ENCODE measurements at regions not wholly inside any gene's neighbourhood (a gene's known extent, or its start where the extent isn't known, plus 50 kb on each side); places are given as distances from the start of the nearest gene placed in this dataset.
"Not testable (repeated sequence)": the region's sequence is repeated elsewhere in the genome, so short reads cannot be mapped to it uniquely, and the experiment has no call there.

DNA sequence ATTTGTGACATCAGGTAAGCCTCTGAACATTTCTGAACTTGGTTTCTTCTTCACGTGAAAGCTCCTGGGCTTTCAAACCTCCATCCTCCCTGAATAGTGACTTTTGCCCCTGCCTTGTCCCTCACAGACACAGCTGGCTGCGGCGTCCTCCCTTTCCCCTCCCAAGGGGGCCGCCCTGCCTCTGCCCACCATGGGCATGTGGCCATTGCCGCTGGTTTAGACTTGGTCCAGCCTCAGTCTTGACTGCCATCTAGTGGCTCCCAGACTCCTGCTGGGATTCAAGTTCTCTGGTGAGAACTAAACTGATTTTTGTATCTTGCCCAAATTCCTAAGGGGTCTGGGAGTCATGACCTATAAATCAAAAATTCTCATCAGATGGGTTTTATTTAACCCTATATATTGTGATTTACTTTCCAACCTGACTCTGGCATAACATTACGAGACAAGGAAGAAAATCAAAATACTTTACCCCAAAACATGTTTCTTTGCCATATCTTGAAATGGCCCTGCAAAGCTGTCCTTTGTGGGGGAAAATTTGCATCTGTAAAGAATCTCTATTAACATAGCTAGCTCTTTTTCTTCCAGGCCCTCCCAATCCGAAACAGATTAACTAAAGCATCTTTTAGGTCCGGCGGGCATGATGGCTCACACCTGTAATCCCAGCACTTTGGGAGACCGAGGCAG, 73.9 kb upstream of the SEC14L1 start:
- H3K4me1 ChIP-seq (ENCODE audit: control insufficient read depth, insufficient read depth, low read length); H3K9ac ChIP-seq (ENCODE audit: low read length); H3K36me3 ChIP-seq (ENCODE audit: control insufficient read depth, insufficient read depth, low read length); H3K4me3 ChIP-seq (ENCODE audit: low read depth, low read length); H3K27me3 ChIP-seq (ENCODE audit: control insufficient read depth, insufficient read depth, low read length); H3K9me3 ChIP-seq (ENCODE audit: control insufficient read depth, insufficient read depth, low read depth, low read length); H3K27ac ChIP-seq (ENCODE audit: low read depth, low read length): not testable (repeated sequence)

GRCh38 chr17:77068915-77069314, 71.9 kb upstream of the SEC14L1 start:
- no peak overlapping the region for H3K9ac ChIP-seq (ENCODE audit: low read length)

DNA sequence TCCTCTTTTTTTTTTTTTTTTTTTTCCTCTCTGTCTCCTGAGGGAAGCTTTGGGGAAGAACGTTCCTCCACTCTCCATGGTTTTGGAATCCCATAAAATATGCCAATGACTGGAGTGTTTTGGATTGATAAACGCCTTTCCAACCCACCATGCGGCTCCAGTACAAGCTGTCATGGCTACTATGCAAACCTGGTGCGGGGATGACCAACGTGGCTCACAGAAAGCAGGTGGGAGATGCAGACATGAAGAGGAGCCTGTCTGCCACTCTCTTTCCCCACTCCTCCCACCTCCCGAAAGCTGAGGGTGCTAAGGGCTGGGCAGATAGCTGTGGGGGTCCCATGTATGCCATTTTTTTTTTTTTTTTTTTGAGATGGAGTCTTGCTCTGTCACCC, 69.9 kb upstream of the SEC14L1 start:
- H3K27me3 ChIP-seq (ENCODE audit: control insufficient read depth, insufficient read depth, low read length): no peaks in the 10 kb centered on the region

More at GRCh38 chr17:77068915-77069314, 71.9 kb upstream of the SEC14L1 start:
- Histone ChIP-seq H3K4me3 (ENCODE audit: low read depth, low read length) (no peak overlapping the region), H3K4me1 (ENCODE audit: control insufficient read depth, insufficient read depth, low read length) (peaks cover 3% of the 10 kb centered on the region), H3K9me3 (ENCODE audit: control insufficient read depth, insufficient read depth, low read depth, low read length) (no peaks in the 10 kb centered on the region), H3K27ac (ENCODE audit: low read depth, low read length) (no peak overlapping the region), H3K27me3 (ENCODE audit: control insufficient read depth, insufficient read depth, low read length) (no peaks in the 10 kb centered on the region), H3K36me3 (ENCODE audit: control insufficient read depth, insufficient read depth, low read length) (no peaks in the 10 kb centered on the region)

DNA sequence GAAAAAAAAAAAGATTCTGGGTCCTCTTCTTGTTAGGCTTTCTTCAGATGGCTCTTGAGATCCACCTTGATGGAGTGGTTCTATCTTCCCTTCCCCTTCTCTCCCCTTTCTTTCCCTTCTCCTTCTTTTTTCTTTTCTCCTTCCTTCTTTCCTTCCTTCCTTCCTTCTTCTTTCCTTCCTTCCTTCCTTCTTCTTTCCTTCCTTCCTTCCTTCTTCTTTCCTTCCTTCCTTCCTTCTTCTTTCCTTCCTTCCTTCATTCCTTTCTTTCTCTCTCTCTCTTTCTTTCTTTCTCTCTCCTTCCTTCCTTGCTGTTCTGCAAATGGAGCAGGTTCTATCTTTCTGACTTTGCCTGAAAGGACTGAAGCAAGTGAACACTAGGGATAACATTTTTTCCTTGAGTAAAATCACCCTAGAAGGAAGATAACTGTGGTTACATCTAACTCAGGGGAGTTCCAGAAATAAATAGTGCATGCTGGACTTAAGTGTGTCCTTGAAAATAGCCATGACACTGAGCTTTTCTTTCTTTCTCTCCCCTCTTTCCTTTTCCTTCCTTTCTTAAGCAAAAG, 68.8 kb upstream of the SEC14L1 start:
- 0 out of 2 replicates have a peak, but pooled peaks cover 6% of the 10 kb centered on the region for H3K4me1 ChIP-seq (ENCODE audit: control insufficient read depth, insufficient read depth, low read length)
- no peaks in the 10 kb centered on the region for H3K36me3 ChIP-seq (ENCODE audit: control insufficient read depth, insufficient read depth, low read length)
- H3K27ac ChIP-seq (ENCODE audit: low read depth, low read length): no peak overlapping the region
- no peak overlapping the region for H3K9ac ChIP-seq (ENCODE audit: low read length)
- no peaks in the 10 kb centered on the region for H3K27me3 ChIP-seq (ENCODE audit: control insufficient read depth, insufficient read depth, low read length)
- no peak overlapping the region for H3K4me3 ChIP-seq (ENCODE audit: low read depth, low read length)
- no peaks in the 10 kb centered on the region for H3K9me3 ChIP-seq (ENCODE audit: control insufficient read depth, insufficient read depth, low read depth, low read length)

More for the DNA sequence above, 69.9 kb upstream of the SEC14L1 start:
- Histone ChIP-seq H3K9ac (ENCODE audit: low read length) (no peak overlapping the region), H3K27ac (ENCODE audit: low read depth, low read length) (no peak overlapping the region), H3K9me3 (ENCODE audit: control insufficient read depth, insufficient read depth, low read depth, low read length) (no peaks in the 10 kb centered on the region), H3K4me3 (ENCODE audit: low read depth, low read length) (no peak overlapping the region), H3K36me3 (ENCODE audit: control insufficient read depth, insufficient read depth, low read length) (no peaks in the 10 kb centered on the region), H3K4me1 (ENCODE audit: control insufficient read depth, insufficient read depth, low read length) (peaks cover 3% of the 10 kb centered on the region)

- Histone ChIP-seq H3K4me1 (ENCODE audit: control insufficient read depth, insufficient read depth, low read length) (0 out of 2 replicates have a peak, but pooled peaks cover 6% of the 10 kb centered on the region), H3K4me3 (ENCODE audit: low read depth, low read length) (no peak overlapping the region), H3K9ac (ENCODE audit: low read length) (no peak overlapping the region), H3K36me3 (ENCODE audit: control insufficient read depth, insufficient read depth, low read length) (no peaks in the 10 kb centered on the region), H3K9me3 (ENCODE audit: control insufficient read depth, insufficient read depth, low read depth, low read length) (no peaks in the 10 kb centered on the region), H3K27ac (ENCODE audit: low read depth, low read length) (no peak overlapping the region), H3K27me3 (ENCODE audit: control insufficient read depth, insufficient read depth, low read length) (no peaks in the 10 kb centered on the region)
Measured at GRCh38 chr17:77072670-77073069, 68.1 kb upstream of the SEC14L1 start.

GRCh38 chr17:77074681-77075080, 66.1 kb upstream of the SEC14L1 start:
- Histone ChIP-seq H3K4me1 (ENCODE audit: control insufficient read depth, insufficient read depth, low read length) (0 out of 2 replicates have a peak, but pooled peaks cover 6% of the 10 kb centered on the region), H3K36me3 (ENCODE audit: control insufficient read depth, insufficient read depth, low read length) (no peaks in the 10 kb centered on the region), H3K9ac (ENCODE audit: low read length) (no peak overlapping the region), H3K27me3 (ENCODE audit: control insufficient read depth, insufficient read depth, low read length) (no peaks in the 10 kb centered on the region), H3K27ac (ENCODE audit: low read depth, low read length) (no peak overlapping the region), H3K9me3 (ENCODE audit: control insufficient read depth, insufficient read depth, low read depth, low read length) (no peaks in the 10 kb centered on the region), H3K4me3 (ENCODE audit: low read depth, low read length) (no peak overlapping the region)

- no peaks in the 10 kb centered on the region for H3K36me3 ChIP-seq (ENCODE audit: control insufficient read depth, insufficient read depth, low read length)
- H3K9me3 ChIP-seq (ENCODE audit: control insufficient read depth, insufficient read depth, low read depth, low read length): no peaks in the 10 kb centered on the region
- 0 out of 2 replicates have a peak, but pooled peaks cover 6% of the 10 kb centered on the region for H3K4me1 ChIP-seq (ENCODE audit: control insufficient read depth, insufficient read depth, low read length)
- H3K27me3 ChIP-seq (ENCODE audit: control insufficient read depth, insufficient read depth, low read length): no peaks in the 10 kb centered on the region
- H3K27ac ChIP-seq (ENCODE audit: low read depth, low read length): no peak overlapping the region
- H3K9ac ChIP-seq (ENCODE audit: low read length): no peak overlapping the region
- no peak overlapping the region for H3K4me3 ChIP-seq (ENCODE audit: low read depth, low read length)
Measured at GRCh38 chr17:77076124-77076830, 64.5 kb upstream of the SEC14L1 start.

DNA sequence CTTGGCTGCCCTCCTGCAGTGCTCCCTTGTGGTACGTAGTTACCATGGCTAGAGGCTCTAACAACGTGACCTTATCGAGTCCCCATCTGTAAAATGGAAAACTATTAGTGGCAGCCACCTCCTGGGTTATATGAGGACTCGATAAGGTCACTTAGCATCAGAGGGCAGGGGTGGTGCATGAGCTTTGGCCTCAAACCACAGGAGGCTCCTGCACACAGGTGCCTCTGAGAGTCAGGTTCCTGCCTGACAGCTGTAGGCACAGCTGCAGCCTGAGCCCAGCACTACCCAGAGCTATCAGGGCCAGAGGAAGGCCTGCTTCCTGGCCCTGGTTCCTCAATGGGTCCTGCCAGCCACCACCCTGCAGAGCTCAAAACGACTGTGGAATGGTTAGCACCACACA, 57.2 kb upstream of the SEC14L1 start:
- Histone ChIP-seq H3K9ac (ENCODE audit: low read length) (no peak overlapping the region), H3K4me1 (ENCODE audit: control insufficient read depth, insufficient read depth, low read length) (peaks cover 7% of the 10 kb centered on the region; the same call in 1 of the 2 replicates)

DNA sequence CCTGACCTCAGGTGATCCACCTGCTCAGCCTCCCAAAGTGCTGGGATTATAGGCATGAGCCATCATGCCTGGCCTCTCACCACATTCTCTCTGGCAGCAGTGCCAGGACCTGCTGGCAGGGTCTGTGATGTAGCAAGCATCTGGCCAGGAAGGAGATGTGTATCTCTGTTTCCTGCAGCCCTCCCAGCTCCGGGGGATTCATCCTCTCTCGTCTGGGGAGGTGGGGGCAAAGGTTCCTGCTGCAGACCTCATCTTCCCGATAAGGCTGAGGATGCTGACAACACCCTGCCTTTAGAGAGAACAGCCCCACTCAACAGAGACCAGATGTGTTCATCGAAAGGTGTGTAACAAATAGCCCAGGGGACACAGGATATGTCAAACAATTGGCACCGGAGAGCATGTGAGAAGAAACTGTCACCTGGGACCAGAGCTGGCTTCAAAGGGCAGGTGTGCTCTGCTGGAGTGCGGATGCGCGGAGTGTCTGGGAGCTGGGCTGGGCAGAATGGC, 54.8 kb upstream of the SEC14L1 start:
- Histone ChIP-seq H3K9ac (ENCODE audit: low read length) (no peak overlapping the region), H3K36me3 (ENCODE audit: control insufficient read depth, insufficient read depth, low read length) (peaks cover 12% of the 10 kb centered on the region), H3K4me3 (ENCODE audit: low read depth, low read length) (no peak overlapping the region), H3K4me1 (ENCODE audit: control insufficient read depth, insufficient read depth, low read length) (peaks cover 13% of the 10 kb centered on the region), H3K27ac (ENCODE audit: low read depth, low read length) (no peak overlapping the region), H3K9me3 (ENCODE audit: control insufficient read depth, insufficient read depth, low read depth, low read length) (no peaks in the 10 kb centered on the region), H3K27me3 (ENCODE audit: control insufficient read depth, insufficient read depth, low read length) (no peaks in the 10 kb centered on the region)

More for the DNA sequence above, 57.2 kb upstream of the SEC14L1 start:
- Histone ChIP-seq H3K9me3 (ENCODE audit: control insufficient read depth, insufficient read depth, low read depth, low read length) (no peaks in the 10 kb centered on the region), H3K27ac (ENCODE audit: low read depth, low read length) (no peak overlapping the region), H3K27me3 (ENCODE audit: control insufficient read depth, insufficient read depth, low read length) (no peaks in the 10 kb centered on the region), H3K4me3 (ENCODE audit: low read depth, low read length) (no peak overlapping the region), H3K36me3 (ENCODE audit: control insufficient read depth, insufficient read depth, low read length) (no peaks in the 10 kb centered on the region)

DNA sequence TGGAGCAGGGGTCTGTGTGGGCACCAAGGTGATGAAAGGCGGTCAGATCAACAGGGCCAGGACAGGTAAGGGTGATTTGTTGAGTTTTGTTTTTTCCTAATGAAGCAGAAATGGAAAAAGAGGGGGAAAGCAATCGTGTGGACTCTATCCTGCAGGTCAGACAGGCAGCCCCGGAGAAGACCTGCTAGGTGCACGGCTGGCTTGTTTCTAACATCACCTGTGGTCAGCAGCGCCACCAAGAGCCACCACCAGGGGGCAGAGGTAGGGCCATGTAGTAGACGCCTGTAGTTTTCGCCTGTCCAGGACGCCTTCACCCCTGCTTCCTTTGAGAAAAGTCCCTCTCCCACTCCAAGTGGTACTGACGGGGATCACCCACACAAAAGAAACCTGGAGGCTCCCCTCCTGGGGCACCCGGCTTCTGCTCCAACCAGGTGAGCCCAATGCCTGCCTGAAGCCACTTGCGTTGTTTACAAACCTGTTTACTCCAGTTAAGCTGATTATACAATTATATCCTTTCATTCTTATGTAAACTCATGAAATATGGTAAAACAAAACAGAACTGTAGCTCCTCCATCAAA, 54.2 kb upstream of the SEC14L1 start:
- Histone ChIP-seq H3K27ac (ENCODE audit: low read depth, low read length) (no peak overlapping the region), H3K9ac (ENCODE audit: low read length) (no peak overlapping the region), H3K9me3 (ENCODE audit: control insufficient read depth, insufficient read depth, low read depth, low read length) (no peaks in the 10 kb centered on the region), H3K4me1 (ENCODE audit: control insufficient read depth, insufficient read depth, low read length) (peaks cover 13% of the 10 kb centered on the region), H3K36me3 (ENCODE audit: control insufficient read depth, insufficient read depth, low read length) (peaks cover 16% of the 10 kb centered on the region), H3K4me3 (ENCODE audit: low read depth, low read length) (no peak overlapping the region), H3K27me3 (ENCODE audit: control insufficient read depth, insufficient read depth, low read length) (no peaks in the 10 kb centered on the region)

Measured in HUES6 (cell line).